Head of caudate nucleus (tissue), 42 donors: ENCODE measurements at regions not wholly inside any gene's neighbourhood (a gene's known extent, or its start where the extent isn't known, plus 50 kb on each side); places are given as distances from the start of the nearest gene placed in this dataset.

Experiments used
- DNase-seq, 42 donors: peaks; one replicate each; pipeline versions ENCODE4 v3.0.0 to v3.0.0-alpha.2; 2020 to 2021; ENCODE audit warnings: mixed read lengths in 7 of 42
- intact Hi-C: fragments of 100-400 bp; cut with DNase I; formaldehyde crosslinking; loops from one replicate; pipeline ENCODE4 v1.15.0; 2022

DNA sequence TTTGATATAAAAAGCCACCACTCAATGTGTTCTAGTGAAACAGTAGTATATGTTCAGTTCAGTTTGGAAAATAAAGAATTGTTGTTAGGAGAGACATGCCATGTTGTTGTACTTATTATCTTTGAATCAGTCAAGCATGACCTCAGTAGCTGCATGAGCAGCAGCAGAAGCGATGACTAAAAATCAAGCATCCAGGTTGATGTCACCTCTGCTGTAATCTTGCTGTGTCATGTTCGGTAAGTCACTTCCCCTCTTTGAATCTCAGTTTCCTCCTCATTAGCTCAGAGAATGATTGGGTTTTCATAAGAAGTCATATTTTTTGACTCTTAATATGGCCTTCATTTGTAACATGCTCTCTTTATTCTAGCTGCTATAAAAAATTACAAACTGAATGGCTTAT lies 428.4 kb upstream of the B3GALT2 start:
- DNase-seq = no peak
- intact Hi-C loops = no loop called here

DNA sequence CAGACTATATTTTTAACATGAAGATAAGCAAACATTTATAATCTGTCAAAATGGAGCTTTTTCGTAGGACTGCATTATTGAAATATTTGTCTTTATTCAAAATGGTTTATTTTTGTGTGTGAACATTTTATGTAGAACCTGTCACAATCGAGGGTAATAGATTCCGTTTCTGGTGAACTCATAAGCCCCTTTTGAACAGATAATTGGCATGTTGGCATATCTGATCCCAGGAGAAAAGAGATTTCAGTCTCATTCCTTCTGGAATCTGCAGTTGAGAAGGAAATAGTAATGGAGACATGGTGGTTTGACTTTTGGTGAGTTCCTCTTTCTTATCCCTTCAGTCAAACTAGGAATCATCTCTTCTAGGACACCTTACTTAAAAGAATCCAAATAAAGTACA lies 427.9 kb upstream of the B3GALT2 start:
- intact Hi-C loops = no loop called here
- DNase-seq = no peak

DNA sequence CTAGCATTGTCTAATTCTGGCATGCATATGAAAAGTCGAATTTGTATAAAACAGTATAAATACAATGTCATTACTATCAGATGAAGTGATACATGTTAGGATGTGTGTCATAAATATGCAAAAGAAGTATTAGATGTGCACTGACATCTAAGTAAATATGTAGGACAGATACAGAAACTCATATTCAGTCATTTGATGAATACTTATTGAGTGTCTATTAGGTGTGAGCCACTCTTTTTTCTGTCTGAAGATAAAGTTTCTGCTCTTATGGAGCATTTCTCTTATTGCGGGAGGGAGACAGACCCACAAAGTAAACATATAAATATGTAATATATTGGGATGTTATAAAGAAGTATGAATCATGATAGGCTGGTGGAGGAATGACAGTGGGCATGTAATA lies 426.6 kb upstream of the B3GALT2 start:
- intact Hi-C loops = no loop called here
- no peak for DNase-seq

DNA sequence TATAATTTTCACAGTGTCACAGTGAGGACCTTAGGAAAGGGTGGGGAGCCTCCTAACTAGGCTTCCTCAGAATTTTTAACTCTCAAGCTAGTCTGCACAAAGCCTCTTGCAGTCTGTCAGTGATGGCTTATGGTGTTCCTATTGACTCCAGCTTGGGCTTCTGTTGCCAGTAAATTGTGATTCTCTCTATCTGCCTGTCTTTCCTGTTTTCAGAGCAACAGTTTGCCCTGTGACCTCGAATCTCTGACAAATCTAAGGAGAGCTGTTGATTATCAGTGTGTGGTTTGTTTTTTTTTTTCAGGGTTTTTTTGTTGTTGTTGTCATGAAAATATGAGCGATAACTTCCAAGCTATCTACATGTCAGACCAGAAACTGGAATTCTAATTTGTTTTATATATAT lies 423.2 kb upstream of the B3GALT2 start:
- no peak for DNase-seq
- intact Hi-C loops = no loop called here

DNA sequence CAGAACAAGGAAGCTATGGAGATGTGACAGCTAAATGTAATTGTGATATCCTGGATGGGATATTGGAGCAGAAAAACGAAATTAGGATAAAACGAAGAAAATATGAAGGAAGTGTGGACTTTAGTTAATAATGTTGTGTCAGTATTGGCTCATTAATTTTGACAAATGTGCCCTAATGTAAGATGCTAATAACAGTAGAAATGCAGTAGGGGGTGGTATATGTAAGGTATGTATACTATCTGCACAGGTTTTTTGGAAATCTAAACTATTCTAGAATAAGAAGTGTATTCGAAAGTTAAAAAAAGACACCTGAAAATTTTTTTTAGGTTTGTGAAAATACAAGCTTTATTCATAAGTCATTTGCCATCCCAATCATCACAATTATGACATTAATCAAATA lies 421.4 kb upstream of the B3GALT2 start:
- no peak for DNase-seq
- intact Hi-C loops = no loop called here

DNA sequence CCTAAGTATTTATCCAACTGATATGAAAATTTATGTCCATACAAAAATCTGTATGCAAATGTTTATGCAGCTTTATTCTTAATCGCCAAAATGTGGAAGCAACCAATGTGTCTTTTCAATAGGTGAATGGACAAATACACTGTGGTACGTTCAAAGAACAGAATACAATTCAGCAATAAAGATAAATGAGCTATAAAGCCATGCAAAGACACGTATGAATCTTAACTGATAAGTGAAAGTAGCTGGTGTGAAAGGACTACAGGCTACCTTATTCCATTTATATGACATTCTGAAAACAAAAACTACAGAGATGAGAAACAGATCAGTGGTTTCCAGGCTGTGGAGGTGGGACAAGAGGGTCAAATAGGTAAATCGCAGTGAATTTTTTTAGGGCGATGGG lies 419.6 kb upstream of the B3GALT2 start:
- no peak for DNase-seq
- intact Hi-C loops = no loop called here

DNA sequence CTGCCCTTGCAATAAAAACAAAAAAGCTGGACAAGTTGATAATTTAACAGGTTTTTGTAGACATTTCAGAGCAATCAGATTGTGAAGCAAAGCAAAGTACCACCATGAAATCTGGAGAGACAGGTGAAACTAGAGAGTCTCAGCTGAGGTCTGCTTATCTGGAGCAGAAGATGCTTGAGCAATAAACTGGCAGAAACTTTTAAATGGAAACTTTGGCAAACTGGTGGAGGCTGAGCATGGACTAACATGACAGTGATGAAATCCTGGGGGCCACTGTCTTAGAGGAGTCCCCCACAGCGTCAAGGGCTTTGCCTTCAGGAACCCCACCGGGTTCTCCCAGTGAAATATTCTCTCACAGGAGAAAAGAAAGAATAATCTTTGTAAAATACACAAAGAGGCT lies 416.3 kb upstream of the B3GALT2 start:
- intact Hi-C loops = no loop called here

DNA sequence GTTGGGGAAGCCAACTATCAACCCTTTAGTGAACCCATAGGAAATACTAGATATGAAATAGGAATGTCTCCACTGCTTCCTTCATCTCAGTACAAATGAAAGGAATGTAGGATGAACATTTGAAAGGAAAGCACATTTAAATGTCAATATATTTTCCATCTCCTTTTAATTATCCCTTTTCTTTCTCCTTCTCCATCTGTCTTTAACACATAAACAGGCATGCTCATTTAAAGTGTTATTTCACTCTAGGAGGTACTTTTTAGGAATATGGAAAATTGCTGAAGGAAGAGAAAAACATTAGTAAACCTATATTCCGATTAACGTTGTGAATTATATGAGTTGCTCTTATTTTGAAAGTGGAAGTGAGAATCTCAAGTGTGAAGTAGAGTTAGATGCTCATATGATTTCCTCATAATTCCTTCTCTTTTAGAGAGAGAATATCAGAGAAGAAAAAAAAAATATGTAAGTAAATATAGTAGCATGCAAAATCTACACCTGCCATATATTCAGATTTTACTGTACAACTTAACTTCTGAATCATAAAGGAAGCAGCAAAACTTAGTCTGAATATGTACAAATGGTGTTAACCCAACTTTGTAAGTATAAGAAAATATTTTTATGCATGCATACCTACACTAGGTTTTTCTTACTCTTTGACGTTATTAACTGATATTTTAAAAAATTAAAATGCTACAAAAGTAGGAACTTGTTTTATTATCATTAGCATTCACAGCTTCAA lies 406.9 kb upstream of the B3GALT2 start:
- intact Hi-C loops = no loop called here
- no peak for DNase-seq

More for the DNA sequence above, 416.3 kb upstream of the B3GALT2 start:
- no peak for DNase-seq

DNA sequence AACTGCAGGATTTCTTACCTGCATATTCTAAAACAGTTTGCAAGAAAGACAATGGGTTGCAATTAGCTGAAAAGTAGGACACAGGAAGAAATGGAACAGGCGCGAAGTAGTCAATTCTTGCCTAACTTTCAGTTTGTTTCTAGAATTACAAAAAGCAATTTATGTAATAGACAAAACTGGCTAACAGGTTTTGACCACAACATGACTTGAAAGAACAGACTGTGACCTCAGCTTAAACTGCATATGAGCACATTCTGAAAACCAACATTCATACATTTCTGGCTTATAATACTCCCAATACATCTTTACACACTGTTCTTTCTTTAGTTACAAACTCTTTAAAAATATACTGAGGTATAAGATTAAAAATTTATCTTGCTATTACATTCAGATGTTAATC lies 405.9 kb upstream of the B3GALT2 start:
- intact Hi-C loops = no loop called here
- no peak for DNase-seq

DNA sequence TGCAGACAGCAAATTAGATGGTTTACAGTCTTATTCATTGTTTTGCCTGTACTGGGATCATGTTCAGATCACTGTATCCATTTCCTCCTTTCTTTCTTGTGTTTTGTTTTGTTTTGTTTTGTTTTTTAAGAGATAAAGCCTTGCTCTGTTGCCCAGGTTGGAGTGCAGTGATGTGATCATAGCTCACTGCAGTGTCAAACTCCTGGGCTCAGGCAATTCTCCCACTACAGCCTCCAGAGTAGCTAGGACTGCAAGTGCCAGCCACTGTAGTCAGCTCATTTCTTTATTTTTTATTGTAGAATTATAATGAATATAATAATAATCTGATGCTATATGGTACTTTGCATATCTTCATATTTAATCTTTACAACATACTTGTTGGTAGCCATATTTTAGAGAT lies 403.7 kb upstream of the B3GALT2 start:
- intact Hi-C loops = no loop called here
- DNase-seq = no peak

DNA sequence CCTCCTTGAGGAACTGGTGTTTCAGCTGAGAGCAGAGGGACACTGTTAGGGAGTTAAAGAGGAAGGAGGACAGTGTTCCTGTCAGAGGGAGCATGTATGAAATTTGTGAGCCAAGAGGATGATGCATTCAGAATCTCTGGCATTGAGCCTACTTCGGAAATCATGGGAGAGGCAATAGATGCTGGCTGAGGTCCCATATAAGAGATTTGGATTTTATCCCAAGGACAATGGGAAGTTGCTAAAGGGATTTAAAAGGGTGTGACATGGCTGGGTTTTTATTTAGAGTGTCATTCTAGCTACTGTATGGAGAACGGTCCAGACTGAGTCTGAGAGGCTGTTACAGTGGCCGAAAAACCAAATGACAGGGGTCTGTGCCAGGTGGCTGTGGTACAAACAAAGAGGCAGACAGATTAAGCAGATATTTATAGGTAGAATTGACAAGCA lies 403.2 kb upstream of the B3GALT2 start:
- intact Hi-C loops = no loop called here
- no peak for DNase-seq

DNA sequence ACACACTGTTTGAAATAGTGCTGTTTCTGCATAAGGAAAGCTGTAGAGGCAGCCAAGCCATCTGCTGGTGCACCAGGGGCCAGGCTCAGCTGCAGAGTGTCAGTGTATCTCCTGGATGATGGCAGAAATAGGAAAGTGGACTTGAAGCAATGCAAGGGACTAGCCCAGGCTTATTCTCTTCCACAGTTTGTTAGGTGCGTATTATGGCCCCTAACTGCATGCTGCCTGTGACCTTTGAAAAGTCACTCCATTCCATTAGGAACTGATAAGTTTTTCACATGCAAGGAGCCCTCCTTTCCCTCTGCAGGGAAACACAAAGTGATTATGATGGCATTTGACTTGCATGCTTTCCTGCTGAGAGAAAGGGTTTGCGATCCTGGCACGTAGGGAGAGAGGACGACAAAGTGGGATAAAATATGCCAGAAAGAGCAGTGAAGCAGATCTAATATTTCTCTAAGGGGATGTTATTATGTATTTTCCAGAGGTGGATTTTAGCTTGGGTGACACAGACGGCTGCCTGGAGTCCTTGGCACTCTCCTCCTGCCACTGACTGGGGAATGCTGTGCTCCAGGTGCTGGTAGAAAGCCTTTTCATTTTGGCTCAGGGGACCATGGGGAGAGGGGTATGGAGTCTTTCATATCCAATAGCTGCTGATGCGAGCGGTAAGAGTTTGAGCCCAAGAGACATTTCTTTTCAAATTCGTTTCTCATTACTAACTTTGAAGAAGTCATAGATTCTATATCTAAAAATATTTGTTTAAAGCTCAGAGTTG lies 402.1 kb upstream of the B3GALT2 start:
- intact Hi-C loops = no loop called here
- no peak for DNase-seq

DNA sequence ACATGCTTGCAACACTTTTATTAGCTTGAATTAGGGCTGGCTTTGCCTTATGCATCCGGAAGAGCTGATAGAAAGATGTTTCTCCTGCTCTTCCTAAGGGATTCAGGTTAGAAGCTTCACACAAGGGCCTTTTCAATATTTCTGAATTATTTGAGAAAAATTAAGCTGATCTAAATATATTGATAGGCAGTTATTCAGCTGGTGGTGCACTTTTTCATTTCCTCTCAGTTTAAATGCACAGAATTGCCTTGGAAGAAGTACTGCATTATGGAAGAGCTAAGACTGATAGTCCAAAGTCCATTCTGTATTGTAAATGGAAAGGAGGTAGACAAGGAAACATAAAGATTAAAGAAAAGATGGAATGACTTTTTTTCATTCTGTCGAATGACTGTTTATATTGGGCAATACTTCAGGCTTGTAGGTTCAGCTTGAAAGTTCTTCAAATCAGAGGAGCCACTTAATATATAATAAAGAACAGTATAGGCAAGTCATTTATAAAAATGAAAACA lies 398.4 kb upstream of the B3GALT2 start:
- DNase-seq = no peak
- intact Hi-C loops = no loop called here

DNA sequence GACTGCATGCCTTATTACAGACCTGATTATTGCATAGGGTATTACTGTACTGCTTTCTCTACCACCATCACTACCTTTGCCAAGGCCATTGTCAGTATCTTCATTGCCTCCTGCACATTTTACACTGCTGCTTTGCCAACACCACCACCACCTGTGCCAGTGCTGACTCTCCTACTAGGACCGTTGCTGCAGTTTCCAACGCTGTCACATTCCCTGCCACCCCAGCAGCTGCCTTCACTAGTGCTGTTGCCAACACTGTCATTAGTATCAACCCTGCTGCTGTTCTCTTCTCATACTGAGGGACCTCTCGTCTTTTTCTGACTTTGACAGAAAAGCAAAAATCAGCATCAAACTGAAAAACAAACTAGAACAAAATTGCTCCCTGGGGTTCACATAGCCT lies 394.9 kb upstream of the B3GALT2 start:
- intact Hi-C loops = no loop called here

DNA sequence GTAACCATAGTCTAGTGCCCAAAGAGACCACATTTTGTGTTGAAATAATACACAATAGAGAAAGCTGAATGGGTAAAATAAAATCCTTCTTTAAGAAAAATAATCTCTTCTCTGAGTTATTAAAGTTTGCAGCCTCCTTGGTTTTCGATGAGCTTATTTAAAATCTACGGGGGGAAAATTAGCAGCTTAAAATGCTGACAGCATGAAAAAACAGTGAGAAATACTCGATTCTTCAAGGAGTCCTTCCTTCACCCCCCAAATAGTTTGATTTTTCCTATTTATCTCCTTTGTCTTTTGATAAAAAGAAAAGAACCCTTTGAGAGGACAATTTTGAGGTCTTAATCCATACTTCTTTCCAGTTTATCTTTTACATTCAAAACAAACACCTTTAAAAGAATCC lies 394.0 kb upstream of the B3GALT2 start:
- DNase-seq = no peak
- intact Hi-C loops = no loop called here

More for the DNA sequence above, 394.9 kb upstream of the B3GALT2 start:
- DNase-seq = peak in 4 of 42 donors; percentile 8 to 26 (median 17)

DNA sequence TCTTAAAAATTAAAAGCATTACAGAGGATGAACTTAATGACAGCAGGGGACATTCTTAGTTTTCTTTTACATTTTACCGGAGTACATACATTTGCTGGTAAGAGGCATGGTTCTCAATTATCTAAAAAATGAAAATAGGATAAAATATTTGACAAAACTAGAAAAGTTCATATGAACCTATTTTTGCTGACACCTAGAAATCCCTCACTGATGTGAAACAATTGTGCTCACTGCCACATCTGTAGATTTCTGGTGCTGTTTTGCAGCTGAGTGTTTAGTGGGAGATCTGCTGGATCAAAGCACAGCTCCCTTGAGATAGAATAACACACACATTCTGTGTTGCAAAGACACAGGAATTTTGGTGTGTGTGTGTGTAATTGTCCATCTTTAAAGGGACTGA lies 392.9 kb upstream of the B3GALT2 start:
- intact Hi-C loops = no loop called here
- no peak for DNase-seq

DNA sequence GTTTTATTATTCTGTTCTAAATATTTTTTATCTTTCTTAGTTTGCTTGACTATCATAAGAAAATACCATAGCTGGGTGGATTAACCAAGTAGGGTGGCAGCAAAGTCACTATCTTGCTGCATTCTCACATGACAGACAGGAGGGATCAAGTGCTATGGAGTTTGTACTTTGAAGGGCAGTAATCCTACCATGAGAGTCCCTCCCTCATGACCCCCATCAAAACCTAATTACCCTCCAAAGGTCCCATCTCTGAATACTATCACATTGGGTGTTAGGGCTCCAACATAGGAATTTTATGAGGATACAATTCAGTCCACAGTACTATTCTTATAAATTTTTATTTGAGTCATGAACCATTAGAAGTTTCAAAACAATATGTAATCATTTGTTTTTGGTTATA lies 388.5 kb upstream of the B3GALT2 start:
- no peak for DNase-seq
- intact Hi-C loops = no loop called here

DNA sequence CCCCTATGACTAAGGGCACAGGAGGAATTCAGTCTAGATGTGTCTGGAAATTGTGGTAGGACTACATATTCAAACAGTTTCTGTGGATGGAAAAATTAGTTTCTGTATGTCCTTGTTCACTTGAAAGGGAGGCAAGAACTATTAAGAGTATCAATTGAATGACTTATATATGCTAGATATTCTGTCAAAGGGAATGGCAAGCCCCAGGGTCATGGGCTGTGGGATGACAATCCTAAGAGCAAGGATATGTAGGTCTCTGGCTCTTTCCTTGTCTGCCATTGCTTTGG lies 383.5 kb upstream of the B3GALT2 start:
- intact Hi-C loops = no loop called here
- no peak for DNase-seq

DNA sequence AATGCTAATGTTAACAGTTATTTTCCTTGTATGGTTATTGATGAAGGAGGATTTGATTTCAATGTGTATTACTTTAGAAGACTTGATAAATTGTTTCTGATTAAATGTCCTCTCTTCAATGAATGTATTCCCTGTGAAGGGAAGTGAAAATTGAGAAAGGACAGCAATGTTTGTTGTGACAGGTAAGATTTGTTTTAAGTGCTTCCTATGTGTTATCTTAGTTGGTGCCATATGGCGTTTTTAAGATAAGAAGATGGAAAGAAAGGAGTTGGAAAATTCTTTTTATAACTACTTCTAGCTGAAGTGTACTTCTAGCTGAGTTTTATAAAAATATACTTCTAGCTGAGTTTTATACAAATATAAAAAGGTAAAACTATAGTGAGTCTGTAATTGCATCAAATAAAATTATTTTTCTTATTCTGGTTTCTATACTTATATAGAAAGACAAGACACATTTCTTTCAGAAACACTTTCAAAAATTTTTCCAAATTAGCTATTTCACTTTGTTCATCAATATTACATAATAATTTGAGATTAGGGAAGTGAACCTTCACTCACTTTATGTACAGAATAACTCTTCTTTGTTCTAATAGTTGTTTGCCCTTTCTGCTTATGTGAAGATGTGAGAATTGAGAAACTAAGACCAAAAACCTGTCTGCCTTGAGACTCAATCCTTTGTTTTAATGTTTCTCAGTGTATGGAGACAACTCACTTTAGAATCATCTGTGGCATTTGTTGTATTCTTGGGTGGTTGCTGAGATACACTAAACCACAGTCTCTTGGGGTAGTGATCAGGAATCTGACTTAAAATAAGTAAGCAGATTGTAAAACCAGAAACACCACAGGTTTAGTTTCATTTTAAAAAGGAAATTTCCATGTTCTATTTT lies 382.9 kb upstream of the B3GALT2 start:
- intact Hi-C loops = no loop called here
- DNase-seq = no peak

DNA sequence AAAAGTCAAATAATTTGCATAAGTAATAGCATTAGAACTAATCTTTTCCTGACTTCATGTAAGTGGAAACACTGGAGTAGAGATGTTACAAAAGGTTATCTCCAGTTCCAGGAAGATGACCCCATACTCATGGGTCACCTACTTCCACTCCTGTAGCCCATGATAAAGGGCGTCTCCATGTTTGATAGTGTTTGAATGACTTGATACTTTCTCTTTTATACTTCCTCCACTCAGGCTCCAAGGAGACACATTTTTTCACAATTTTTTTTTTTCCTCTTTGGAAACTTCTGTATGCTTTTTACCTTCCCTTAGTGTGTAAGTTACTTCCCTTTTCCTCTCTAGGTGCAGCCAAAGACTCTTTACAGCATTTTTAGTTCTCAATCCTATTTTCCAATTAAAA lies 382.1 kb upstream of the B3GALT2 start:
- DNase-seq = no peak
- intact Hi-C loops = no loop called here
